OCI-LY3 (cell line): ENCODE measurements at regions not wholly inside any gene's neighbourhood (a gene's known extent, or its start where the extent isn't known, plus 50 kb on each side); places are given as distances from the start of the nearest gene placed in this dataset.

ENCODE experiments used
- CTCF ChIP-seq: fragments of 200-600, 300-600 bp; sonication (generic); IDR thresholded peaks from 2 replicates; pipeline ENCODE4 v1.5.1; 2014; ENCODE audit warnings: antibody characterized with exemption, low read length, low read depth
- EZH2phosphoT487 ChIP-seq: fragments of 200-600 bp; shearing (Covaris generic); IDR thresholded peaks from 2 replicates; pipeline ENCODE4 v1.6.1; 2018; ENCODE audit warnings: antibody characterized with exemption, mixed run types, low read depth

GRCh38 chr7:142359694-142360279 is 101.9 kb upstream of the PRSS58 start:
- TF ChIP-seq CTCF (no peak), EZH2phosphoT487 (no peak)
